ENCODE measurements at regions not wholly inside any gene's neighbourhood (a gene's known extent, or its start where the extent isn't known, plus 50 kb on each side); places are given as distances from the start of the nearest gene placed in this dataset.

DNA sequence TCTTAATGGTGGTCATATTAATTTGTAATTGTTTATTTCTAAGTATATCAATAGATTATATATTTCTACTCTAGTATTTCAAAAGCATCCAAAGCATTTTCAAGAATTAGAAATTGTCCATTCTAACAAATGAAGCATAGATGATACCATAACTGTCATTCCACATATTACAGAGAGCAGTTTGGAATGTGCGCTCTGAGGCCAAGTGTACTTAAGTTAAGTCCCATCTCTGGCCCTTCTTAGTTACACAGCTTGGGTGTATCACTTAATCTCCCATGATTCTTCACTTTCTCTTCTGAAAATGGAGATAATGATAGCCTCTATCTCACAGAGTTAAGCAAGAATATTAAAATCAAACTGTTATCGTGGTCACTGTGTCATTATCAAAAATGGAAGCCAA lies 281.1 kb downstream of the MRPL39 start:
- DNase-seq, result no peak

- no peak for DNase-seq
Measured at GRCh38 chr21:25324666-25325065, 282.6 kb downstream of the MRPL39 start.

GRCh38 chr21:25323356-25323949 lies 283.8 kb downstream of the MRPL39 start:
- no peak for DNase-seq

DNA sequence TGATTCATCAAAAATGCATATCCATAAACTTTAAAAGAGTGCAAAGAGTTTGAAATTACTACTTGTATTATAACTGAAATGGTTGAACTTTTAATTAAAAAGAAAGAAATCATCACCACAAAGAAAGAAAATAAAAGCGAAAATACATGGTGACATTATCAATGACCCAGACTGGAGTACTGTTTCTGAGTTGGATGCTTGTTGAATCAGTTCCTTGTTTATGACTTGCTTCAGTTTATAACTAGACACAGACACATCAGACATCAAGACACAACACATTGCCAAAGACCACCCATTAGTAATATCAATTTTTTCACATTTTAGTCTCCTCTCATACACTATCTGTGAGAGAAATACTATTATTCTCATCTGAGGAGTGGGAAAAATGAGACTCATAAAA lies 293.0 kb downstream of the MRPL39 start:
- DNase-seq, result no peak

- DNase-seq, result no peak
Measured at GRCh38 chr21:25313829-25314228, 293.5 kb downstream of the MRPL39 start.

DNA sequence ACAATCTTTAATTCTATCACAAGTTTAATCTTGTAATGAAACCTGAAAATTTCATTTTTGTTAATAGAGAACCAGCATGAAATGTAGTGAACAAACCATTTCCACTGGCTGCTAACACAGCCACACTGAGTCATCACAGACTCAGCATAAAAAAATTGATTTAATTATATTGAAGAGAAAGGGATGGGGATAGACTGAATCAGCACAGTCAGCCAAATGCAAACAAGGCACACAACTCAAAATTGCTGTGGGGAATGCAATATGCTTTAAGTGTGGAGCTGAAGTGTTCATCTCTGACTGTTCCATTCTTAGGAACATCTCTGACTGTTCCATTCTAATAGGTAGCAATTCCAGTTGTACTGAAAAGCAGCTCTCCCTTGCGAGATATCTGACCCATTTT lies 299.8 kb downstream of the MRPL39 start:
- DNase-seq, result no peak

- DNase-seq, result no peak
Measured at GRCh38 chr21:25304611-25305010, 302.7 kb downstream of the MRPL39 start.

- DNase-seq, result no peak
Measured at GRCh38 chr21:25300632-25301031, 306.6 kb downstream of the MRPL39 start.

- no peak for DNase-seq
Measured at GRCh38 chr21:25298512-25299491, 308.5 kb downstream of the MRPL39 start.

GRCh38 chr21:25297117-25297516 lies 310.2 kb downstream of the MRPL39 start:
- no peak for DNase-seq

- no peak for DNase-seq
Measured at GRCh38 chr21:25296252-25296651, 311.0 kb downstream of the MRPL39 start.

DNA sequence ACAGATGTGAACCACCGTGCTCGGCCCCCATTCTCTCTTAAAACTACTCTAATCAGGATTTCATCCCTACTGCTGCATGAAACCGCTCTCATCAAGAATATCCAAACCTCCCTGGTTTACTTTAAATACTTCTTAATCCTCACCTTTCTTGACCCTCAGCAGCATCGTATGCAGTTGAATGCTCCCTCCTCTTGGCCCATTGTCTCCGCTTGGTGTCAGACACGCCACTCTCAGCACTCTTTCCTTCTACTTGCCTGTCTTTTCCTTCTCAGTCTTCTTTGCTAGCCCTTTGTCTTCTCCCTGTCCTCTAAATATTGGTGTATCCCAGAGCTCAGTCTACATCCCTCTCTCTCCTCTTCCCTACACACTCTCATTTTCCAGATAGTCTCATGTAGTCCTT lies 314.9 kb downstream of the MRPL39 start:
- no peak for DNase-seq

DNA sequence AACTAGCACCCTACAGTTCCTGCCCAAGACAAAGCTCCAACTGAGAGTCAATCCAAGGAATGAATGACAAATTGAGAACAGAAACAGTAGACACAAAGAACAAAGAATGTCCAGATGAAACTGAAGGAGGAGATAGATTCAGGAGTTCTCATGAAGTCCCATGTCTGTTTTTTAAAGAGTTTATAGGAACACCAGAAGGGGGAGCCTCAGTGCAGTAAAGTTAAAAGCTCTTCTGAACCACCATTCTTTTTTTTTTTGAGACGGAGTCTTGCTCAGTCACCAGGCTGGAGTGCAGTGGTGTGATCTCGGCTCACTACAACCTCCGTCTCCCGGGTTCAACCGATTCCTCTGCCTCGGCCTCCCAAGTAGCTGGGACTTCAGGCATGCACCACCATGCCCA lies 323.6 kb downstream of the MRPL39 start:
- no peak for DNase-seq

DNA sequence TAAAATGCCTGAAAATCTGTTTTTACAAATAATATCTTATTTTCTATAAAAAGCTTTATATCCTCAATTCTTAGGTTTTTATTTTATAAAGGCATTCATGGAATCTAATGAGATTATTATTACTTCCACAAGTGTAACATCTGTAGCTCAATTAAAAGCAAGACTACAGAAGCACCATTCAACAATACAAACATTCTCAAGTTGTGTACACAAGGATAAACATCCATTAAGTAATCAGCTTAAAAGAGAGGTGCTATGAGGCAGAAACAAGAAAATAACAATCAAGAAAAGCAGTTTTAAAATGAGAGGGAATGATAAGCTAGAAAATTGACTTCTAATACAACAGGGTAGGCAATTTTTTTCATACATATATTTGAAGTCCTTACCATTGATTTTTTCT lies 326.1 kb downstream of the MRPL39 start:
- no peak for DNase-seq

- no peak for DNase-seq
Measured at GRCh38 chr21:25280061-25280460, 327.2 kb downstream of the MRPL39 start.

DNA sequence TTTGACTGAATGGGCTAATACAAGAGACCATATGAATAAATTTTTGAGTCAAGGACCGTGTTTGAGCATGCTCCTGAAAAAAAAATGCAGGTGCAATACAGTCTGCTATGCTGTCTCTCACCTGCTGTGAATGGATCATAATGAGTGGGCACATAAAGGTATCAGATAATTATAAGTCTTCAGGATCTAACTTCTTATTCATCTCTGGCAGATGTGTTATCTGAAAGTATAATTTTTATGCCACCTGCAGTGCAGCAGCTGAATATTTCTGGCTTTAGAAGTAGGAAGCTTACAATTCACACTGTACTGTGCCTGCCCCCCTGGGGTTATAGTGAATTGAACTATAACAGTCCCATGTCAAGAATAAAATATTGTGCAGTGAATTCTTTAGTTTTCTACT lies 333.3 kb downstream of the MRPL39 start:
- DNase-seq, result no peak

- no peak for DNase-seq
Measured at GRCh38 chr21:25254491-25255174, 352.6 kb downstream of the MRPL39 start.

- DNase-seq, result no peak
Measured at GRCh38 chr21:25246546-25246945, 360.7 kb downstream of the MRPL39 start.

DNA sequence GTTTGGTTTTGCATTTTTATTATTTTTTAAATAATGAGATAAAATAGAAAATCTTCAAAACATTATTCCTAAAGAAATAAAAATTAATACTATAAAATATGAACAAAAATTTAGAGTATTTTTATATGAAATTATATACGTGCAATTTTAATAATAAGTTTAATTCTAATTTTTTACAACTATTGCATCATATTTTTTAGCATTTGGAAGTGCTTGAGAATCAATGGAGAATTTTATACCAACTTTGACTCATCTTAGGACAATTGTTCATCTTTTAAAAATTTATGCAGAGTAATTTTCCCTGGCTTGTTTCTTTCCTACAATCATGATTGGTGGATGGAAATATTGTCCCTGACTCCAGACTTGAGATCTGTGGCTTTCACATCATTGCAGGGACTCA lies 362.5 kb downstream of the MRPL39 start:
- DNase-seq, result no peak

DNA sequence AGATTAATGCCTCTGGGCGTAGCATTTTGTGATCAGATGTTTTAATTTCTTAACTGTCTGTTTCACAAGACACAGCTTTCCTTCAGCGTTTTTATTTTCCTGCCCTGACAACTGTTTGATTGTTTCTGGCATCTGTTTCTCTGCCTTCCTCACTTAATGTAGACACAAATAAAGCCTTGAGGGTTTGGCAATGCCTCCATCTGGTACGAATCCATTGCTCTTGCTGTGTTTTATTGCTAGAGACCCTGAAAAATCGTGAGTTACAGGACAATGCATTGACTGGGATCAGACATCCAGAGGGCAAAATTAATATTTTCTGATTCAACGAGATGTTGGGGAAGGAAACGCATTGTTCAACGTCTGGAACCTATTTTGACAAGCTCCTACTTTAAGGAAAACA lies 363.5 kb downstream of the MRPL39 start:
- DNase-seq, result no peak

- DNase-seq, result no peak
Measured at GRCh38 chr21:25240974-25241373, 366.3 kb downstream of the MRPL39 start.

DNA sequence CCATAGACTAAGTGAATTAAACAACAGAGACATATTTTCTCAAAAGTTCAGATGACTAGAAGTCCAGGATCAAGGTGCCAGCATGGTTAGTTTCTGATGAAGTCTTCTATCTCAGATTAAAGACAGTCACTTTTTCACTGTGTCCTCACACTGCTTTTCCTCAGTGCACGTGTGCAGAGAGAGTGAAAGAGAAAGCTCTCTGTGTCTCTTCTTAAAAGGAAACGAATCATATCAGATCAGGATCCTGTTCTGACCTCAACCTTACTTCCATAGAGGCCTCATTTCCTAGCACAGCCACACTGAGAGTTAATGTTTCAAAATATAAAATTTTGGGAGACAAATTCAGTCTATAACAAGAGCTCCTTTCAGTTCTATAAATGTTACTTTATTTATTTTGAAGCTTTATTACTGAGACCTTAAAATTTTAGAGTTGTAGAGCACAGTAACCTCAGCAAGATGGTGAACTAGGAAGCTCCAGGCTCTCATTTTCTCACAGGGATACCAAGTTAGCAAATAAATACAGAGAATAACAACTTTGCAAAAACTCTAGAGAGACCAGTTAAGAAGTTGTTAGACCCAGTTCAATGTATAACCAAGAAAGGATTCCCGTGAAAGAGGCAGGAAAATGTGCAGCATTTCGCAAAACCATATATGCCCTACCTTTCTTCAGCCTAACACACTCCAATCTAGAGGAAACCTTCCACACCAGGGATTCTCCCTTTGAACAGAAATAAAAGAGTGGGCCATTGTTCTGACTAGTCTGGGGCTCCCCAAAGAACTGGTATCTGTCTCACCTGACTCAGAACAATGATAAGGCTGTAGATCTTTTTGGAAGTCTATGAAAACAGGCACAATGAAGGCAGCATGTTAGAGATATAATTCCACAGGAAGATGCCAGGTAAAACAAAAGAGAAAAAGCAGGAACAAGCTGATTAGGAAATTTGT lies 372.2 kb downstream of the MRPL39 start:
- no peak for DNase-seq

DNA sequence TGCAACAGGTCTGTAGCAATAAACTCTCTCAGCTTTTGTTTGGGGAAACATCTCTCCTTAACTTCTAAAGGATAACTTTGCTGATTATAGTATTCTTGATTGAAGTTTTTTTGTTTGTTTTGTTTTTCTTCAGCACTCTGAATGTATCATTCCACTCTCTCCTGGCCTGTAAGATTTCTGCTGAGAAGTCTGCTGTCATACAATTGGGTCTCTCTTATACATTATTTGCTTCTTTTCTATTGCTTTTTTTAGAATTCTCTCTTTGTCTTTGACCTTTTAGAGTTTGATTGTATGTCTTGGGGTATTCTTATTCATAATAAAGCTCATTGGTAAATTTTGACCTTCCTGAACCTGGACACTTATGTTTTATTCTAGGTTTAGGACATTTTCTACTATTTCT lies 386.3 kb downstream of the MRPL39 start:
- no peak for DNase-seq

Data from right hindlimb (tissue), 1 donor.